C4-2B (cell line): ENCODE measurements at regions not wholly inside any gene's neighbourhood (a gene's known extent, or its start where the extent isn't known, plus 50 kb on each side); places are given as distances from the start of the nearest gene placed in this dataset.

Experiments
- H3K27ac ChIP-seq: fragments of 450-650 bp; 2 replicates; pipeline ENCODE4 v1.5.1; 2017
- CTCF ChIP-seq: fragments of 450-650 bp; conservative IDR thresholded peaks from 2 replicates; pipeline ENCODE4 v1.5.1; 2017; ENCODE audit warnings: mild to moderate bottlenecking
- ZFX ChIP-seq: fragments of 450-650 bp; IDR thresholded peaks from 2 replicates; pipeline ENCODE4 v1.6.1; 2017

- TF ChIP-seq ZFX (no peak), CTCF (no peak)
- H3K27ac ChIP-seq = no peak overlapping the region
Observed at GRCh38 chr12:33721561-33721960, 281.9 kb upstream of the SYT10 start.

- no peak overlapping the region for H3K27ac ChIP-seq
- TF ChIP-seq ZFX (no peak), CTCF (no peak)
Observed at GRCh38 chr12:33724867-33725266, 285.2 kb upstream of the SYT10 start.

- TF ChIP-seq ZFX = no peak
- H3K27ac ChIP-seq = no peak overlapping the region
Observed at GRCh38 chr12:33734871-33735270, 287.4 kb upstream of the ALG10 start.

- H3K27ac ChIP-seq = no peak overlapping the region
Observed at GRCh38 chr12:33752854-33753253, 269.4 kb upstream of the ALG10 start.

GRCh38 chr12:33757701-33758100, 264.6 kb upstream of the ALG10 start:
- TF ChIP-seq ZFX (no peak), CTCF (no peak)
- no peak overlapping the region for H3K27ac ChIP-seq

More at GRCh38 chr12:33752854-33753253, 269.4 kb upstream of the ALG10 start:
- TF ChIP-seq CTCF (no peak), ZFX (no peak)

DNA sequence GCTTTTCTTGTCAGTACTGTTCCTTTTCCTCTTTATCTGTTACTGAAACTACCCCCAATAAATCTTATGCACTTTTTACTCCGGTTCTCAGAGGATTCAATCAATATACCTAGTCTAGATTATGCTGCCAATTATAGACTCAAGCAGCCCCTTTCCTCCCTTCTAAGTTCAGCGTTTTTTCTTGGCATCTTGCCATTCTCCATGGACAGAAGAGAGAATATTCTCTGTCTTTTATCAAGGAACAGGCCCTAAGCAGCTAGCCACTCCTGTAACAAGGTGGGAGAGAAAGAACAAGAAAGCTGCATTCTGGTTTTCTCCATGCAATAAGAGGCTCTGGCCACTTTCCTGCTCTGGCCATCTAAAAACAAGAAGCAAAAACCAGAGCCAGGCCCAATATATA, 263.0 kb upstream of the ALG10 start:
- no peak overlapping the region for H3K27ac ChIP-seq
- TF ChIP-seq CTCF (no peak), ZFX (no peak)

- H3K27ac ChIP-seq = no peak overlapping the region
- TF ChIP-seq CTCF (no peak), ZFX (no peak)
Observed at GRCh38 chr12:33763331-33763730, 259.0 kb upstream of the ALG10 start.

DNA sequence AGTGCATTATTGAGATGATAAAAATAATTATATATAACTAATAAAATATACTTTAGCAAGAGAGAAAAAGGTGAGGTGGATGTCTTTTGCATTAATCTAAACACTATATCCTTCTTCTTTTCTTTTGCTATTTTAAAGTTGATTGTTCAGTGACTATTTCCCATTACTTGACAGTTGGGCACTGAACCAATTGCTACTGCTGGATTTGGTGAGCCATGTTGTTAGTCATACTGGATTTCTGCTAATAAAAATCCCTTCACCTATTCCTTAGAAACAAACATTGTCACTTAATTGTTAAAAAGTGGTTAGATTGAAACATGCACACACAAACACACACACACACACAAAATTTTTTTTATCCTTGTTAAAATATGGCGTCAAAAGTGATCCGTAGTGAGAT, 251.6 kb upstream of the ALG10 start:
- TF ChIP-seq CTCF = no peak
- TF ChIP-seq ZFX = no peak

More for the DNA sequence above, 251.6 kb upstream of the ALG10 start:
- no peak overlapping the region for H3K27ac ChIP-seq
